GM21381 (cell line): ENCODE measurements at regions not wholly inside any gene's neighbourhood (a gene's known extent, or its start where the extent isn't known, plus 50 kb on each side); places are given as distances from the start of the nearest gene placed in this dataset.
"Not testable (repeated sequence)": the region's sequence is repeated elsewhere in the genome, so short reads cannot be mapped to it uniquely, and the experiment has no call there.

Source experiments
- ATAC-seq: cut with Tn5 transposase; IDR thresholded peaks from one replicate; pipeline ENCODE4 v1.9.1; 2021; ENCODE audit warnings: mild to moderate bottlenecking, moderate library complexity; ENCODE audit not compliant: unreplicated experiment

DNA sequence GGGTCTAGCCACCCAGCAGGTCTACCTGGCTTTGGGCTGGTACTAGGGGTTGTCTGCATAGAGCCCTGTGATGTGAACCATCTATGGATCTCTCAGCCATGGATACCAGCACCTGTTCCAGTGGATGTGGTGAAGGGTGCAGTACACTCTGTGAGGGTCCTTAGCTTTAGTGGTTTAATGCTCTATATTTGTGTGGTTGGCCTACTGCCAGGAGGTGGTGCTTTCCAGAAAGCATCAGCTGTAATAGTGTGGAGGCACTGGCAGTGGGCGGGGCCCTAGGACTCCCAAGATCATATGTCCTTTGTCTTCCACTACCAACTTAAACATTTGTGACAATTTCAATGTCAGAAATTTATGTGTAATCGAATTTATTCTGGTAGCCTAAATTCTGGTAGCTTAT is 1065.1 kb downstream of the RPIA start:
- not testable (repeated sequence) for ATAC-seq

DNA sequence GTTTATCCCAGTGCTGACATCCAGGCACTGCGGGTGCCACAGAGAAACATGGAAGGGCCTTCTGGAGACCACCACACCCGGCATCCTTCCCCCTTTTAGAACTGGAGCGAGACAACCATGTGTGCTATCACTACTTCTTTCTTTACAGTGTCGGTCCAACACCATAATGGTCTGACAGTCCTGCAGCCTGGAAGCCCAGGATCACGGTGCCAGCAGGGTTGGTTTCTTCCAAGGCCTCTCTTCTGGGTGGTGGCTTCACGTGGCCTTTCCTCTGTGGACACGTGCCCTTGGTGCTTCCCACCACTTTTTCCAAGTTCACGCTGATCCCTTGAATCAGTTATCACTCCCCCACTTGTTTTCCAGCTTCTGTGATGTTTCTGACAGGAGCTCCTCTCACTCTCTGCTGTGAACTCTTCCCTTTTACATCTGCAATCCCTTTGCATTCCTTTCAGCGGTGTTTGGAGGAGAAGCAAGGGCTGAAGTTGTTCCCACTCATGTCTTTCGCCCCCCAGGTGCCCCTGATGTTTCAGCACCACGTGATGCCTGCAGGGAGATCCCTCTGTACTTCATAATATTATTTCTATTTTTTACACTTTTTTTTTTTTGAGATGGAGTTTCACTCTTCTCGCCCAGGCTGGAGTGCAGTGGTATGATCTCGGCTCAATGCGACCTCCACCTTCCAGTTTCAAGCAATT is 1067.0 kb downstream of the RPIA start:
- ATAC-seq, result not testable (repeated sequence)

DNA sequence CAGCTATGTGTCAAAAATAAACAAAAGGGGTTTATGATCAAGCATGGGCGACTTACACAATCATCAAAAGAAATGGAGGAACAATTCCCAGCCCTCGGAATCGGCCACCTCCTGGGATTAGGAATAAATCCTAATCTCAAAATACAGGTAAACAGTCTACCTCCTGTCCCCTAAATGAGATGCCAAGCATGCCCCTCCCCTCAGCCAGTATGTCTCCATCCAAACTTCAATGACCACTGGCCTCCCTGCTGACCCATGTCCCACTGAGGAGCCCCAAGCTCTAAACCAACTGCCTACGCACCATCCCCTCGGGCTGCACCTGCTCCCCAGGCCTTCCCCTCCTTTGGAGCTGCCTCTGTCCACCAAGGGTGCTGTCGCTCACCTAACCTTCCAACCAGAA is 1069.3 kb downstream of the RPIA start:
- ATAC-seq, result not testable (repeated sequence)

DNA sequence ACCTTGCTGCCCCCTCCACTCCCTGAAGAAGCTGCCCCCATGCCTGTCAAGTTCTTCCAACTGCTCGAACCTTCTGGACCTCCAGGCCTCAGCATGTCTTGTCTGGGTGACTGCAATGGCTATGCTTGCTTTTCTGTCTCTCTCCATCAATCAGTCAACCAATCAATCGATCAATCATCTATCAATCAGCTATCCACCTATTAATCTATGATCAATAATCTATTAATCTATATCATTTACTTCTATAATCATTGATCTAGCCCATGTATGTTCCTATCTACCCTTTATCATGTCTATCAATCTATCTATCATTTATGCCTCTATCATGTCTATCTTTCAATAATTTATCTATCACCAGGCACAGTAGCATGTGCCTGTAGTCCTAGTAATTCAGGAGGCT is 1069.7 kb downstream of the RPIA start:
- not testable (repeated sequence) for ATAC-seq

DNA sequence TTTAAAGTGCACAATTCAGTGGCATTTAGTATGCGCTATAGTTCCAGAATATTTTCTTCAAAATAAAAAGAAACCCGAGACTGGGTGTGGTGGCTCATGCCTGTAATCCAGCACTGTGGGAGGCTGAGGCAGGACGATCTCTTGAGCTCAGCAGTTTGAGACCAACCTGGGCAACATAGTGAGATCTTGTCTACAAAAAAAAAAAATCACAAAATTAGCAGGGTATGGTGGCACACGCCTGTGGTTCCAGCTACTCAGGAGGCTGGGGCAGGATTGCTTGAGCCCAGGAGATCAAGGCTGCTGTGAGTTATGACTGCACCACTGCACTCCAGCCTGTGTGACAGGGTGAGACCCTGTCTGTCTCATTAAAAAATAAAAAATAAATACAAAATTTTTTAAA is 1070.4 kb downstream of the RPIA start:
- ATAC-seq, result not testable (repeated sequence)

DNA sequence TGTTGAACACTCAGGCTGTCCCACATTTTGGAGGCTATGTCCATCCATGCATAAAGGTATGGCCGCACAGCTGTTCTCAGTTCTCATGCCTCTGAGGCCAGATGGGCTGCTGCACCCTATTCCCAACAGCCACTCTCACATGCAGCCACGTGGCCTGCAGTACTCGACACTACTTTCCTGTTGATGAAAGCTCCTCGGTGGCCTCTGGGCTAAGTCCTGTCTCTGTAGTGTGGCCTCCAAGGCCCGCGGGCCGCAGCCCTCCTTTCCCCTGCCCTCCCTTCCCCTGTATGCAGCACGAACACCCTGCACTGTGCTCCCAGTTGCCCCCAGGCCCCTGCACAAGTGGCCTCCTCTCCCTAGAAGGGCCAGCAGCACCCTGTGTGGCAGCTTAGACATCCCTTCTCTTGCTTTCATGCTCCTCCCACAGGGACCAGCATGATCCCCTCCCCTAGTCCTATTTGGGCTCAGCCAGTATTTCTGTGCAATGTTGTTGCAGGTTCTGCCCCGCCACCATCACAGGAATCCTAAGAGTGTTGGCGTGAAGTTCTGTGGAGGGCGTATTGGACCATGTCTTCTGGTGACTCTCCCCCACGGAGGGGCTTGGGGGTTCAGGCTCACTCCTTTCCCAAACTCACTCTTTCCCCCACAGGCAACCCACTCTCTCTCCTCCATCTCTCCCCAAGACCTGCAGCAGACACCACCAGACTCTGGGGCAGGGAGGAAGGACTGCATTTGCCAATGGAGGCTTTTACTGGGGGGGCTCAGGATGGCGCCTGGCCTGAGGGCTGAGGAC is 1071.2 kb downstream of the RPIA start:
- ATAC-seq, result not testable (repeated sequence)

DNA sequence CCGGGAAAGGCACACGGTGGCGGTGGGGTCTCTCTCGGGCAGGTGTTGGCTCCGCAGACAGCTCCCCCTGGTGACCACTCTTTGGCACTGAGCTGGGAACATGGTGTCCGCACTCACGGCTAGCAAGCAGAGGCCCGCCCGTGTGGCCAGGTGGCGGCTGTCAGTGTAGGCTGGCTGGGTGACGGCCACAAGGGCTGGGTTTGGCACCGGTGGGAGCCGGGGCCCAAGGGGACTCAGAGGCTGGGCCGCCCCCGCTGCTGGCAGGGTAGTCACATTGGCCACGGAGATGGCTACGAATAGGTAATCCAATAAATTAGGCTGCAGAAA is 1071.7 kb downstream of the RPIA start:
- no peak for ATAC-seq

DNA sequence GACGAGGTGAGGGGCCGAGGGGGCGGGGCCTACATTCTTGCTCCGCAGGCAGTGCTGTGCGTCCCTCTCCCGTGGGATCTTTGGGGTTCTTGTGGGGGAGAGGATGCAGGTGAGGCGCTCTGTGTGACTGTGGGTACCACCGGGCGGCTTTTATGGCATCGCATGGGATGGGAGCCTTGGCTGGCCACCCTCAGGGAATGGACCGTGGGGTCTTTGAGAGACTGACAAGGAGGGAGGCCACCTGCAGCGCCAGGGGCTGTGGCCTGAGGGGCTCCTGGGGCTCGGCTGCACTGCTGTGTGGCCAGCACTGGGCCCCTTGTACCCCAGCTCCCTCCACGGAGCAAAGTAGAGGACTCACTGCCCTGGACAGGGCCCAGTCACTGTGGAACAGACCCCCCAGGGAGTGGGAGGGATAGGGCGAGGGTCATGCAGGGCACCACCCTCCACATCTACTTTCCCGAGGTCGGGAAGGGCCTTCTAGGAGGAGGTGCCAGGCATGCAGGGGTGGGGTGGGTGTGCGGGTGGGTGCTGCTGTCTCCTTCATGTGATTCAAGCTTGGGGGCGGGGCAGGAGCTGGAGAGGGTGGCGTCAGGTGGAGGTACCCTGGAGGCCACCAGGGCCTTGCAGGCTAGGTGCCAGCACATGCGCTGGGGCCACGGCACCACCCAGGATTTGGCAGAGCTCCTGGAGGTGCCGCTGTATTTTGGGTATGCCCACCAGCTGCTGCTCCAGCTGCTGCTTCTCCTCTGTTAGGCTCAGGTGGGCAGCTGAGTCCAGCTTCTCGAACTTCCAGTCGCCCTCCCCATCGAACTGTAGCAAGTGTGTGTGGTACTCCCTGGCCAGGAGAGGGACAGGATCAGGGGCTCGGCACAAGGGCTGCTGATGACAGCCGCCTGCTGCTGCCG is 1072.4 kb downstream of the RPIA start:
- no peak for ATAC-seq

DNA sequence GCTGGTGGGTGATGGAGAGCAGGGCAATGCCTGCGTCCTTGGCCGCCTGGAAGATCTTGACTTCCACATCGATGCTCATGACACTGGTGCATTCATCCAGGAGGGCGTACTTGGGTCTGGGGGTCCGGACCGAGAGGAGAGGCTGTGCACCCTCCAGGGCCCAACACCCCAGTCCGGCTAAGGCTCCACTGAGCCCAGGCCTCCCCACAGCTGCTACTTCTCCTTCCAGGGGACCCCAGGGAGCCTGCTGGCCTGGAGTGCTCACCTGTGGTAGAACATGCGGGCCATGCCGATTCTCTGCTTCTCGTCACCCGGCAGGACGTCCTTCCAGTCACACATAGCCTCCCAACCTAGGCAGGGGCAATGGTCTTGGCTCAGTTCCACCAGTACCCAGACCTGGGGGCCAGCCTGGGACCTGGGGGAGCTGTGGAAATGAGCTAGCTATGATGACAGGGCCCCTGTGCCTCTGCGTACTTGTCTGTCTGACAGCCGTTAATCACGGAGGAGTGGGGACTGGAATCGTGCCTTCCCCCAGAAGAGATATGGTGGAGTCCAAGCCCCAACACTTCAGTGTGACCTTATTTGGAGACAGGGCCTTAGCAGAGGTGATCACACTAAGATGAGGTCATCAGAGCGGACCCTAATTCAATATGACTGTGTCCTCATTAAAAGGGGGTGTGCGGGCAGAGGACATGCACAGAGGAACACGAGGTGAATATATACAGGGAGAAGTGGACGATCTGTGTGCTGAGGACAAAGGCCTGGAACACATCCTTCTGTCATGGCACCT is 1073.3 kb downstream of the RPIA start:
- ATAC-seq, result not testable (repeated sequence)

DNA sequence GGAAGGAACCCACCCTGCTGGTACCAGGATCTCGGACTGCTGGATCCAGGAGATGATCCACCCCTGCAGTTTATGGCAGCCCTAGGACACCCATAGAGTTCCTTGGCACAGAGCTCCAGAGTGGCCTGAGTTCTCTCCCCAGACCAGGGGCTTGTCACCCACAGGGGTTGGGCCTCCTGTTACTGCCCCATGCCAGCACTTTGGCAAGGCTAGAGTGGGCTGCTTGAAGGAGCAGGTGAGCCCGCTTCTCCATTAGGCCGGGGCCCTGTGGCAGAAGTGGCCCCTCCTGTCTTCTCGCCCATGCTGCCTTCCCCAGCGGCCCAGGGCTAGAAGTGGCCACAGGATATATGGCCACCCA is 1073.9 kb downstream of the RPIA start:
- ATAC-seq, result not testable (repeated sequence)

DNA sequence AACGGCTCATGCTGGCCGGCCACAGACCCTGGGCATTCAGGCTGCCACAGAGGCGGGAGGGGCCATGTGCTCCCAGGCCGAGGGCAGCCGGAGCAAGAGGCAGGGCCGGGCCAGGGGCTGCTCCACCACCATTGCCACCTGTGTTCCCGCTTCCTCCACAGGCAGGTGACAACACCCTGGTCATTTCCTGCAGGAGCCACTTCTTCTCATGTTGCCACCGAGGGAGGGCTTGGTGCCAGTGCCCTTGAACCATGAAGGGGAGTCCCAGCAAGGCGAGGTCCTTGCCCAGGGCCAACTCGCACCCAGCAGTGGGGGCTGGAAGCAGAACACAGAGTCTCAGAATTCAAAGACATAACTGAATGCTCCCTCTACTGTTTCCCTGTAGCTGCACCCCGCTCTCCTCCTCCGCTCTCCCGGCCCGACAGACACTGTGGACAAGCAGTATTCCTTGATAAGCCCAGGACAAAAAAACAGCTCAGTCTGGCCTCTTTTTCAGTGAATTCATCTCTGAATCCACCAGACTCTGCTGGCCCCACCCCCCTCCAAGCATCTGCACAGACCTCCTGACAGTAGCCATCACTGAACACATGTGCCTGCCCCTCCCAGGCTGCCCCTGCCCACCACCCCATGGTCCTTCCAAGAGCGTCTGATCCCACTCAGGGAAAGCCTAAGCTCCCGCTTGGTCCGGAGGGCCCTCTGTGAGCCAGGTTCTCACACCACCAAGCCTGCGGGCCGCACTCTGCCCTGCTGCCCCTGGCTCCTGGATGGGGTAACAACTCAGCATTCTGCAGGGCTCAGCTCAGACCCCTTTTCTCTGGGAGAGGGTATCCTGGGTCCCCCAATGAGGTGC is 1074.9 kb downstream of the RPIA start:
- not testable (repeated sequence) for ATAC-seq

DNA sequence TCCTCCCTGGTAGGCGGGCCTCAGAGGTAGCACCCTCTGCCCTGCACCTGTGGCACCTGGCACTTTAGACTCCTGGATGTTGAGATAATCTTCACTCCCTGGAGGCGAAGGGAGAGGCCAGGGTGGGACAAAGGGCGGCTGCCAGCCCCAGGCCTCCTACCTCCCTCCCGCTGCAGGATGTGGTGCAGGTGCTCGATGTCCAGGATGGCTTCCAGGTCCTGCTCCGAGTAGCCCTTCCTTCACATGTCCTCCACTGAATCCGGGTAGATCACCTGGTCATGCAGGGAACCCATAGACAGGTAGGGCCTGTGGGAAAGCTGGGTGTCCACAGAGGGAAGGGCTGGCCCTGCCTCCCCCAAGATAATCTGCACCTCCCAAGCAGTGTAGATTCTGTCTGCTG is 1075.6 kb downstream of the RPIA start:
- ATAC-seq, result not testable (repeated sequence)

DNA sequence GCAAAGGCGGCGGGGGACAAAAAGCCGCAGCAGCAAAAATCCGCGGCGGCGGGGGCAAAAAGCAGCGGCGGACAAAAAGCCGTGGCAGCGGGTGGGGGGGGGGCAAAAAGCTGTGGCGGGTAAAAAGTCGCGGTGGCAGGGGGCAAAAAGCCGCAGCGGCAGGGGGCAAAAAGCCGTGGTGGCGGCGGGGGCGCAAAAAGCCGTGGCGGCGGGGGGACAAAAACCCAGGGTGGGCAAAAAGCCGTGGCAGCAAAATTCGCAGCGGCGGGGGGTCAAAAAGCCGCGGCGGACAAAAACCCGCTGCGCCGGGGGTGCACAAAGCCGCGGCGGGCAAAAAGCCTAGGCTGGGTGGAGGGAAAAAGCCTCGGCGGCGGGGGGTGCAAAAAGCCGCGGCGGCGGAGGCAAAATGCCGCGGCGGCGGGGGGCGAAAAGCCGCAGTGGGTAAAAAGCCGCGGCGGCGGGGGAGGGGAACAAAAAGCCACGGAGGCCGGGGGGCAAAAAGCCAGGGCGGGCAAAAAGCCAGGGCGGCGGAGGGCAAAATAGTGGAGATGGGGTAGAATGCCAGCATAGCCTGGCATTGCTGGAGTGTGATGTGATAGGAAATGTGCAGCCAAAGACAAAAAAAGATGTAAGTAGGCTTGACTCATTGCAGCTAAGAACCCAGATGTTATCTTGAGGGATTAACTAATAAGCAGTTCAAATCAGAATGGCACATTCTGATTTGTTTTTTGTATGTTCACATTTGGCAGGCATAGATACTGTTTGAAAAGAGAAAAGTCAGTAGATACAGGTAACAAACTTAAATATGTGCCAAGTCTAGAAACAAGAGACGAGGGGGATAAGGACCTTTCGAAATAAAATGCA is 1076.3 kb downstream of the RPIA start:
- no peak for ATAC-seq

DNA sequence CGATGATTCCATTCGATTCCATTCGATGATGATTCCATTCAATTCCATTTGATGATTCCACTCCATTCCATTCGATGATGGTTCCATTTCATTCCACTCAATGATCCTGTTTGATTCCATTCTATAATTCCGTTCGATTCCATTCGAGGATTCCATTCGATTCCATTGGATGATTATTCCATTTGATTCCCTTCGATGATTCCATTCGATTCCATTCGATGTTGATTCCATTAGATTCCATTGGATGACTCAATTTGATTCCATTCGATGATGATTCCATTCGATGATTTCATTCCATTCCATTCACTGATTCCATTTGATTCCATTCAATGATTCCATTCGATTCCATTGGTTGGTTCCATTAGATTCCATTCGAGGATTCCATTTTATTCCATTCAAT is 1084.4 kb downstream of the RPIA start:
- no peak for ATAC-seq

DNA sequence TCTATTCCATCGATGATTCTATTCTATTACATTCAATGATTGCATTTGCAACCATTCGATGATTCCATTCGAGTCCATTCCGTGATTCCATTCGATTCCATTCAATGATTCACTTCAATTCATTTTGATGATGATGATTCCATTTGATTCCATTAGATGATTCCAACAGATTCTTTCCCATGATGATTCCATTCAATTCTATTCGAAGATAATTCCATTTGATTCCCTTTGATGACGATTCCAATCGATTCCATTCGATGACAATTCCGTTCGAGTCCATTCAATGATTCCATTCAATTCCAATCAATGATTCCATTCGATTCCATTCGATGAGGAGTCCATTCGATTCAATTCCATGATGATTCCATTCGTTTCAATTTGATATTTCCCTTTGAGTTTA is 1088.8 kb downstream of the RPIA start:
- ATAC-seq, result no peak

DNA sequence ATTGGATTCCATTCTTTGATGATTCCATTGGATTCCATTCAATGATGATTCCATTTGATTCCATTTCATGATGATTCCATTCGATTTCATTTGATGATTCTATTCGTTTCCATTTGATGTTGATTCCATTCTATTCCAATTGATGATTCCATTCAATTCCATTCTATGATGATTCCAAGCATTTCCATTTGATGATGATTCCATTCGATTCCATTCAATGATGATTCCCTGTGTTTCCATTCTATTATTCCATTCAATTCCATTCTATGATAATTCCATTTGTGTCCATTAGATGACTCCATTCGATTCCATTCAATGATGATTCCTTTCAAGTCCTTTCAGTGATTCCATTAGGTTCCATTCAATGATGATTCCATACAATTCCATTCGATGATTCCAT is 1090.5 kb downstream of the RPIA start:
- ATAC-seq, result no peak

DNA sequence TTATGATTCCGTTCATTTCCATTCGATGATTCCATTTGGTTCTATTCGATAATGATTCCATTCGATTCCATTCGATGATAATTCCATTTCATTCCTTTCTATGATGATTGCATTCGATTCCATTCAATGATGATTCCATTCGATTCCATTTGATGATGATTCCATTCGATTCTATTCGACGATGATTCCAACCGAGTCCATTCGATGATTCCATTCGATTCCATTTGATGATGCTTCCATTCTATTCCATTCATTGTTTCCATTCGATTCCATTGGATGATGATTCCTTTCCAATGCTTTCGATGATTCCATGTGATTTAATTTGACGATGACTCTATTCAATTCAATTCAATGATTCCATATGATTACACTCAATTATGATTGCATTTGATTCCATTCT is 1093.5 kb downstream of the RPIA start:
- ATAC-seq, result no peak

DNA sequence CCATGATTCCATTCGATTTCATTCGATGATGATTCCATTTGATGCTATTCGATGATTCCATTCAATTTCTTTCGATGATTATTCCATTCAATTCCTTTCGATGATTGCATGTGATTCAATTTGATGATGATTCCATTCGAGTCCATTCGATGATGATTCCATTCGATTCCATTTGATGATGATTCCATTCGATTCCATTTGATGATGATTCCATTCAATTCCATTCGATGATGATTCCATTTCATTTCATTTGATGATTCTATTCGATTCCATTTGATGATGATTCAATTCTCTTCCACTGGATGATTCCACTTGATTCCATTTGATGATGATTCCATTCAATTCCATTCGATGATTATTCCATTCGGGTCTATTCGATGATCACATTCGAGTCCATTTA is 1094.1 kb downstream of the RPIA start:
- ATAC-seq, result not testable (repeated sequence)

DNA sequence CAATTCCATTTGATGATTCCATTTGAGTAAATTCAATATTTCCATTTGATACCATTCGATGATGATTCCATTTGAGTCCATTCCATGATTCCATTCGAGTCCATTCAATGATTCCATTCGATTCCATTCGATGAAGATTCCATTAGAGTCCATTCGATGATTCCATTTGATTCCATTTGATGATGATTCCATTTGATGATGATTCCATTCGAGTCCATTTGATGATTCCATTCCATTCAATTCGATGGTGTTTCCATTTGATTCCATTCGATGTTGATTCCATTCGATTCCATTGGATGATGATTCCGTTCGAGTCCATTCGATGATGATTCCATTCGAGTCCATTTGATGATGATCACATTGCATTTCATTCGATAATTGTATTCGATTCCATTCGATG is 1095.2 kb downstream of the RPIA start:
- not testable (repeated sequence) for ATAC-seq
